WTC11 (cell line): ENCODE measurements at regions not wholly inside any gene's neighbourhood (a gene's known extent, or its start where the extent isn't known, plus 50 kb on each side); places are given as distances from the start of the nearest gene placed in this dataset.
A peak's percentile ranks its signal among the peaks of the same experiment; 100 is the strongest.
"Not testable (repeated sequence)": the region's sequence is repeated elsewhere in the genome, so short reads cannot be mapped to it uniquely, and the experiment has no call there.

Experiments used
- ATAC-seq: fragments of 200-7000 bp; cut with Tn5 transposase; 2 replicates; pipeline ENCODE4 v1.10.0; 2021; ENCODE audit warnings: mild to moderate bottlenecking, moderate library complexity
- CTCF ChIA-PET: fragments of 300-600 bp; sonication (Branson Sonifier 250); formaldehyde crosslinking; loops from one replicate; lab custom pipeline; 2021; ENCODE audit warnings: antibody characterized with exemption; lab: Charles Lee
- POLR2A ChIA-PET: fragments of 350-600 bp; sonication (Branson Sonifier 250); formaldehyde crosslinking; loops from one replicate; lab custom pipeline; 2021; ENCODE audit warnings: antibody characterized with exemption; lab: Charles Lee
- DNase-seq: peaks from one replicate; pipeline ENCODE4 v3.0.0; 2021; ENCODE audit warnings: low spot score
- H3K27ac Mint-ChIP-seq: 2 replicates; pipeline ENCODE4 v1.8.0; 2021; ENCODE audit warnings: mixed read lengths
- H3K27me3 Mint-ChIP-seq: 2 replicates; pipeline ENCODE4 v1.8.0; 2021; ENCODE audit warnings: low read depth, mild to moderate bottlenecking, moderate library complexity, mixed read lengths
- H3K36me3 Mint-ChIP-seq: 2 replicates; pipeline ENCODE4 v1.8.0; 2021; ENCODE audit warnings: mixed read lengths
- H3K4me1 Mint-ChIP-seq: 2 replicates; pipeline ENCODE4 v1.8.0; 2022; ENCODE audit warnings: mixed read lengths
- H3K4me3 Mint-ChIP-seq: 2 replicates; pipeline ENCODE4 v1.8.0; 2021; ENCODE audit warnings: mild to moderate bottlenecking, moderate library complexity, mixed read lengths
- H3K9me3 Mint-ChIP-seq: 2 replicates; pipeline ENCODE4 v1.8.0; 2021; ENCODE audit warnings: mixed read lengths
- CREB1 ChIP-seq: sonication (generic); formaldehyde crosslinking; IDR thresholded peaks from 2 replicates; pipeline ENCODE4 v1.8.0; 2023; ENCODE audit warnings: mild to moderate bottlenecking, missing genetic modification reagents
- EMX1 ChIP-seq: fragments of 250-450 bp; sonication (Bioruptor Pico); IDR thresholded peaks from 2 replicates; pipeline ENCODE4 v1.8.0; 2021; ENCODE audit warnings: mild to moderate bottlenecking
- HMGA2 ChIP-seq: fragments of 250-450 bp; sonication (Bioruptor Pico); IDR thresholded peaks from 2 replicates; pipeline ENCODE4 v1.4.0; 2021; ENCODE audit warnings: mild to moderate bottlenecking, moderate library complexity
- NFYB ChIP-seq: sonication (generic); formaldehyde crosslinking; conservative IDR thresholded peaks from 2 replicates; pipeline ENCODE4 v1.8.0; 2022; ENCODE audit warnings: low read depth, missing genetic modification reagents
- NR3C1 ChIP-seq: sonication (generic); formaldehyde crosslinking; conservative IDR thresholded peaks from 2 replicates; pipeline ENCODE4 v1.8.1; 2023; ENCODE audit warnings: low read depth, mild to moderate bottlenecking, missing genetic modification reagents
- ZBTB21 ChIP-seq: sonication (generic); formaldehyde crosslinking; IDR thresholded peaks from 2 replicates; pipeline ENCODE4 v1.8.1; 2023; ENCODE audit warnings: mild to moderate bottlenecking, missing genetic modification reagents, borderline replicate concordance
- ZNF121 ChIP-seq: sonication (generic); formaldehyde crosslinking; IDR thresholded peaks from 2 replicates; pipeline ENCODE4 v1.8.0; 2023; ENCODE audit warnings: missing genetic modification reagents
- ZNF138 ChIP-seq: sonication (generic); formaldehyde crosslinking; conservative IDR thresholded peaks from 2 replicates; pipeline ENCODE4 v1.8.1; 2022; ENCODE audit warnings: mild to moderate bottlenecking, moderate library complexity, missing genetic modification reagents
- ZNF219 ChIP-seq: sonication (generic); formaldehyde crosslinking; IDR thresholded peaks from 2 replicates; pipeline ENCODE4 v1.8.0; 2023; ENCODE audit warnings: missing genetic modification reagents, mild to moderate bottlenecking, borderline replicate concordance
- ZNF396 ChIP-seq: fragments of 250-450 bp; sonication (Bioruptor Pico); IDR thresholded peaks from 2 replicates; pipeline ENCODE4 v1.8.0; 2021; ENCODE audit warnings: mild to moderate bottlenecking, moderate library complexity, borderline replicate concordance
- TF ChIP-seq, protein P1 (sequence below): sonication (generic); formaldehyde crosslinking; IDR thresholded peaks from 2 replicates; pipeline ENCODE4 v1.8.1; 2023; ENCODE audit warnings: mild to moderate bottlenecking, missing genetic modification reagents, moderate library complexity
- TF ChIP-seq, protein P2 (sequence below): sonication (generic); formaldehyde crosslinking; IDR thresholded peaks from 2 replicates; pipeline ENCODE4 v1.8.0; 2022; ENCODE audit warnings: missing genetic modification reagents
- TF ChIP-seq, protein P3 (sequence below): sonication (generic); formaldehyde crosslinking; IDR thresholded peaks from 2 replicates; pipeline ENCODE4 v1.8.1; 2023; ENCODE audit warnings: mild to moderate bottlenecking, missing genetic modification reagents
- TF ChIP-seq, protein P4 (sequence below): sonication (generic); formaldehyde crosslinking; IDR thresholded peaks from 2 replicates; pipeline ENCODE4 v1.8.0; 2023; ENCODE audit warnings: missing genetic modification reagents, mild to moderate bottlenecking, borderline replicate concordance
- TF ChIP-seq, protein P5 (sequence below): fragments of 250-450 bp; sonication (Bioruptor Pico); IDR thresholded peaks from 2 replicates; pipeline ENCODE4 v1.9.0; 2021; ENCODE audit warnings: mild to moderate bottlenecking
- TF ChIP-seq, protein P6 (sequence below): sonication (generic); formaldehyde crosslinking; IDR thresholded peaks from 2 replicates; pipeline ENCODE4 v1.8.0; 2022; ENCODE audit warnings: mild to moderate bottlenecking, missing genetic modification reagents

DNA sequence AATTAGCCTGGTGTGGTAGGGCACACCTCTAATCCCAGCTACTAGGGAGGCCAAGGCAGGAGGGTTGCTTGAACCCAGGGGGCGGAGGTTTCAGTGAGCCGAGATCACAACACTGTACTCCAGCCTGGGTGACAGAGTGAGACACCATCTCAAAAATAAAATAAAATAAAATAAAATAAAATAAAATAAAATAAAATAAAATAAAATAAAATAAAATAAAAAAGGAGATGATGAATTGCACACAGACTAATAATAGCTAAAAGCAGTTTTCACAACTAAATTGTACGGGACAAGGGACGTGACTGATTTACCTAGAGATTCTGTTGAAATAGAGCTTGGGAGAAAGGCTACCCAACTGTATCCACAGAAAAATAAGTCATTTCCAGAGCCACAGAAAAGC, 1471.3 kb downstream of the CDH11 start:
- no peak for ATAC-seq
- Mint-ChIP-seq H3K36me3 (no peaks in the 10 kb centered on the region), H3K4me1 (peaks cover 5% of the 10 kb centered on the region), H3K27me3 (no peaks in the 10 kb centered on the region; the same call in 1 of the 2 replicates), H3K4me3 (no peak overlapping the region), H3K27ac (no peak overlapping the region), H3K9me3 (no peaks in the 10 kb centered on the region)
- ChIA-PET POLR2A (no interaction called here), CTCF (no interaction called here)
- no peak for TF ChIP-seq NR3C1
- peak; percentile 91 for TF ChIP-seq HMGA2
- TF ChIP-seq, protein P1, sequence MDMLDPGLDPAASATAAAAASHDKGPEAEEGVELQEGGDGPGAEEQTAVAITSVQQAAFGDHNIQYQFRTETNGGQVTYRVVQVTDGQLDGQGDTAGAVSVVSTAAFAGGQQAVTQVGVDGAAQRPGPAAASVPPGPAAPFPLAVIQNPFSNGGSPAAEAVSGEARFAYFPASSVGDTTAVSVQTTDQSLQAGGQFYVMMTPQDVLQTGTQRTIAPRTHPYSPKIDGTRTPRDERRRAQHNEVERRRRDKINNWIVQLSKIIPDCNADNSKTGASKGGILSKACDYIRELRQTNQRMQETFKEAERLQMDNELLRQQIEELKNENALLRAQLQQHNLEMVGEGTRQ (CRISPR knock-in tag), result no peak
- TF ChIP-seq, protein P2, sequence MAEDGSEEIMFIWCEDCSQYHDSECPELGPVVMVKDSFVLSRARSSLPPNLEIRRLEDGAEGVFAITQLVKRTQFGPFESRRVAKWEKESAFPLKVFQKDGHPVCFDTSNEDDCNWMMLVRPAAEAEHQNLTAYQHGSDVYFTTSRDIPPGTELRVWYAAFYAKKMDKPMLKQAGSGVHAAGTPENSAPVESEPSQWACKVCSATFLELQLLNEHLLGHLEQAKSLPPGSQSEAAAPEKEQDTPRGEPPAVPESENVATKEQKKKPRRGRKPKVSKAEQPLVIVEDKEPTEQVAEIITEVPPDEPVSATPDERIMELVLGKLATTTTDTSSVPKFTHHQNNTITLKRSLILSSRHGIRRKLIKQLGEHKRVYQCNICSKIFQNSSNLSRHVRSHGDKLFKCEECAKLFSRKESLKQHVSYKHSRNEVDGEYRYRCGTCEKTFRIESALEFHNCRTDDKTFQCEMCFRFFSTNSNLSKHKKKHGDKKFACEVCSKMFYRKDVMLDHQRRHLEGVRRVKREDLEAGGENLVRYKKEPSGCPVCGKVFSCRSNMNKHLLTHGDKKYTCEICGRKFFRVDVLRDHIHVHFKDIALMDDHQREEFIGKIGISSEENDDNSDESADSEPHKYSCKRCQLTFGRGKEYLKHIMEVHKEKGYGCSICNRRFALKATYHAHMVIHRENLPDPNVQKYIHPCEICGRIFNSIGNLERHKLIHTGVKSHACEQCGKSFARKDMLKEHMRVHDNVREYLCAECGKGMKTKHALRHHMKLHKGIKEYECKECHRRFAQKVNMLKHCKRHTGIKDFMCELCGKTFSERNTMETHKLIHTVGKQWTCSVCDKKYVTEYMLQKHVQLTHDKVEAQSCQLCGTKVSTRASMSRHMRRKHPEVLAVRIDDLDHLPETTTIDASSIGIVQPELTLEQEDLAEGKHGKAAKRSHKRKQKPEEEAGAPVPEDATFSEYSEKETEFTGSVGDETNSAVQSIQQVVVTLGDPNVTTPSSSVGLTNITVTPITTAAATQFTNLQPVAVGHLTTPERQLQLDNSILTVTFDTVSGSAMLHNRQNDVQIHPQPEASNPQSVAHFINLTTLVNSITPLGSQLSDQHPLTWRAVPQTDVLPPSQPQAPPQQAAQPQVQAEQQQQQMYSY, result no peak
- DNase-seq, result no peak

DNA sequence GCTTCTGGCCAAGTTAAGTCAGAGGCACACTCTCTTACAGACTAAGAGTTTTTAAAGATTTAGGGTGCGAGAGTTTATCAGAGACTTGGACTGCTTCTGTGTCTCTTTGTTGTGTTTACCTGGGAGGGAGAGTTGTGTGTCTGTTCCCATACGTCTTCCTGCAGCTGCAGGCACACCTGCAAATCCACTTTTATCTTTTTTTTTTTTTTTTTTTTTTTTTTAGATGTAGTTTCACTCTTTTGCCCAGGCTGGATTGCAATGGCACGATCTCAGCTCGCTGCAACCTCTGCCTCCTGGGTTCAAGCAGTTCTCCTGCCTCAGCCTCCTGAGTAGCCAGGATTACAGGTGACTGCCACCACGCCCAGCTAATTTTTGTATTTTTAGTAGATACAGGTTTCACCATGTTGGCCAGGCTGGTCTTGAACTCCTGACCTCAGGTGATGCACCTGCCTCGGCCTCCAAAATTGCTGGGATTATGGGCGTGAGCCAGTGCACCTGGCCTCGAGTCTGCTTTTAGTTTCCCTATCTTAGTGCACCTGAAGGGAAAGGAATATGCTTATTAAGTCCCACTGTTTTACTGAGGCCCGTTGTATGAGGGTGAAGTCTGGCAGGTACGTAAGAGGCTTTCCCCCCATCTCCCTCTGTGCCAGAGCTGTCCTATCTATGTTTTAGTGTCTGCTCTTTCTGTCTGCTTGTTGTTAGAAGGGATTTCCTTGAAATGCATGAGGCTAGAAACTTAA, 1488.0 kb downstream of the CDH11 start:
- H3K4me3 Mint-ChIP-seq, ATAC-seq, H3K27ac Mint-ChIP-seq, H3K27me3 Mint-ChIP-seq, DNase-seq, CTCF ChIA-PET, H3K4me1 Mint-ChIP-seq: not testable (repeated sequence)
- POLR2A ChIA-PET, result interaction anchor here (0.6 kb wide), 1 partner anchor 18 kb away, joined by 4 read pairs; no protein-coding TSS in a partner anchor
- Mint-ChIP-seq H3K9me3 (peaks cover 33% of the 10 kb centered on the region), H3K36me3 (peaks cover 14% of the 10 kb centered on the region)

DNA sequence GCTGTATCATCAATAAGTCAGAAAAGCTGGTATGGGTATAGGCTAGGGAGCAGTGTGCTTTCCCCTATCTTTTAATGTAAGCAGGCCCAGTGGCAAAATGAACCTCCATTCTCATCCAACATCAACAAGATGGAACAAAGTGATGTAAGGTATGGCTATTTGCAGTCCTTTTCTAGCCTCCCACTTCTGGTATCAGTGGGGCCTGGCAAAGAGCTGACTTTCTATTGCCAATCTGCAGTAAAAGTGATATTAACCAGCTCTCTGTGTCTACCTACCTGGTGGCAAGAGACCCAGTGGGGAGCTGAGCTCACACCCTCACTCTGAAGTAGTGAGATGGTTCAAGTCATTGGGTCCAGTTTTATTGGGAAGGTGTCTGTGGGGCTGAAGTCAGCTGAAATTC, 1492.6 kb downstream of the CDH11 start:
- Mint-ChIP-seq H3K4me3 (no peak overlapping the region), H3K36me3 (peaks cover 13% of the 10 kb centered on the region), H3K9me3 (peaks cover 22% of the 10 kb centered on the region), H3K27ac (no peak overlapping the region), H3K4me1 (peaks cover 12% of the 10 kb centered on the region), H3K27me3 (no peaks in the 10 kb centered on the region)
- DNase-seq, result no peak
- CTCF ChIA-PET, result no interaction called here
- POLR2A ChIA-PET, result no interaction called here
- ATAC-seq, result no peak; the same call in 1 of the 2 replicates
- TF ChIP-seq, protein P3, sequence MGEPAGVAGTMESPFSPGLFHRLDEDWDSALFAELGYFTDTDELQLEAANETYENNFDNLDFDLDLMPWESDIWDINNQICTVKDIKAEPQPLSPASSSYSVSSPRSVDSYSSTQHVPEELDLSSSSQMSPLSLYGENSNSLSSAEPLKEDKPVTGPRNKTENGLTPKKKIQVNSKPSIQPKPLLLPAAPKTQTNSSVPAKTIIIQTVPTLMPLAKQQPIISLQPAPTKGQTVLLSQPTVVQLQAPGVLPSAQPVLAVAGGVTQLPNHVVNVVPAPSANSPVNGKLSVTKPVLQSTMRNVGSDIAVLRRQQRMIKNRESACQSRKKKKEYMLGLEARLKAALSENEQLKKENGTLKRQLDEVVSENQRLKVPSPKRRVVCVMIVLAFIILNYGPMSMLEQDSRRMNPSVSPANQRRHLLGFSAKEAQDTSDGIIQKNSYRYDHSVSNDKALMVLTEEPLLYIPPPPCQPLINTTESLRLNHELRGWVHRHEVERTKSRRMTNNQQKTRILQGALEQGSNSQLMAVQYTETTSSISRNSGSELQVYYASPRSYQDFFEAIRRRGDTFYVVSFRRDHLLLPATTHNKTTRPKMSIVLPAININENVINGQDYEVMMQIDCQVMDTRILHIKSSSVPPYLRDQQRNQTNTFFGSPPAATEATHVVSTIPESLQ, result no peak
- TF ChIP-seq, protein P4, sequence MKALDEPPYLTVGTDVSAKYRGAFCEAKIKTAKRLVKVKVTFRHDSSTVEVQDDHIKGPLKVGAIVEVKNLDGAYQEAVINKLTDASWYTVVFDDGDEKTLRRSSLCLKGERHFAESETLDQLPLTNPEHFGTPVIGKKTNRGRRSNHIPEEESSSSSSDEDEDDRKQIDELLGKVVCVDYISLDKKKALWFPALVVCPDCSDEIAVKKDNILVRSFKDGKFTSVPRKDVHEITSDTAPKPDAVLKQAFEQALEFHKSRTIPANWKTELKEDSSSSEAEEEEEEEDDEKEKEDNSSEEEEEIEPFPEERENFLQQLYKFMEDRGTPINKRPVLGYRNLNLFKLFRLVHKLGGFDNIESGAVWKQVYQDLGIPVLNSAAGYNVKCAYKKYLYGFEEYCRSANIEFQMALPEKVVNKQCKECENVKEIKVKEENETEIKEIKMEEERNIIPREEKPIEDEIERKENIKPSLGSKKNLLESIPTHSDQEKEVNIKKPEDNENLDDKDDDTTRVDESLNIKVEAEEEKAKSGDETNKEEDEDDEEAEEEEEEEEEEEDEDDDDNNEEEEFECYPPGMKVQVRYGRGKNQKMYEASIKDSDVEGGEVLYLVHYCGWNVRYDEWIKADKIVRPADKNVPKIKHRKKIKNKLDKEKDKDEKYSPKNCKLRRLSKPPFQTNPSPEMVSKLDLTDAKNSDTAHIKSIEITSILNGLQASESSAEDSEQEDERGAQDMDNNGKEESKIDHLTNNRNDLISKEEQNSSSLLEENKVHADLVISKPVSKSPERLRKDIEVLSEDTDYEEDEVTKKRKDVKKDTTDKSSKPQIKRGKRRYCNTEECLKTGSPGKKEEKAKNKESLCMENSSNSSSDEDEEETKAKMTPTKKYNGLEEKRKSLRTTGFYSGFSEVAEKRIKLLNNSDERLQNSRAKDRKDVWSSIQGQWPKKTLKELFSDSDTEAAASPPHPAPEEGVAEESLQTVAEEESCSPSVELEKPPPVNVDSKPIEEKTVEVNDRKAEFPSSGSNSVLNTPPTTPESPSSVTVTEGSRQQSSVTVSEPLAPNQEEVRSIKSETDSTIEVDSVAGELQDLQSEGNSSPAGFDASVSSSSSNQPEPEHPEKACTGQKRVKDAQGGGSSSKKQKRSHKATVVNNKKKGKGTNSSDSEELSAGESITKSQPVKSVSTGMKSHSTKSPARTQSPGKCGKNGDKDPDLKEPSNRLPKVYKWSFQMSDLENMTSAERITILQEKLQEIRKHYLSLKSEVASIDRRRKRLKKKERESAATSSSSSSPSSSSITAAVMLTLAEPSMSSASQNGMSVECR (CRISPR knock-in tag), result no peak
- TF ChIP-seq ZNF396 (no peak), ZNF219 (no peak), EMX1 (no peak), NFYB (CRISPR knock-in tag) (no peak), ZNF121 (CRISPR knock-in tag) (no peak), ZBTB21 (CRISPR knock-in tag) (no peak), CREB1 (no peak), ZNF138 (CRISPR knock-in tag) (no peak)
- TF ChIP-seq, protein P5, sequence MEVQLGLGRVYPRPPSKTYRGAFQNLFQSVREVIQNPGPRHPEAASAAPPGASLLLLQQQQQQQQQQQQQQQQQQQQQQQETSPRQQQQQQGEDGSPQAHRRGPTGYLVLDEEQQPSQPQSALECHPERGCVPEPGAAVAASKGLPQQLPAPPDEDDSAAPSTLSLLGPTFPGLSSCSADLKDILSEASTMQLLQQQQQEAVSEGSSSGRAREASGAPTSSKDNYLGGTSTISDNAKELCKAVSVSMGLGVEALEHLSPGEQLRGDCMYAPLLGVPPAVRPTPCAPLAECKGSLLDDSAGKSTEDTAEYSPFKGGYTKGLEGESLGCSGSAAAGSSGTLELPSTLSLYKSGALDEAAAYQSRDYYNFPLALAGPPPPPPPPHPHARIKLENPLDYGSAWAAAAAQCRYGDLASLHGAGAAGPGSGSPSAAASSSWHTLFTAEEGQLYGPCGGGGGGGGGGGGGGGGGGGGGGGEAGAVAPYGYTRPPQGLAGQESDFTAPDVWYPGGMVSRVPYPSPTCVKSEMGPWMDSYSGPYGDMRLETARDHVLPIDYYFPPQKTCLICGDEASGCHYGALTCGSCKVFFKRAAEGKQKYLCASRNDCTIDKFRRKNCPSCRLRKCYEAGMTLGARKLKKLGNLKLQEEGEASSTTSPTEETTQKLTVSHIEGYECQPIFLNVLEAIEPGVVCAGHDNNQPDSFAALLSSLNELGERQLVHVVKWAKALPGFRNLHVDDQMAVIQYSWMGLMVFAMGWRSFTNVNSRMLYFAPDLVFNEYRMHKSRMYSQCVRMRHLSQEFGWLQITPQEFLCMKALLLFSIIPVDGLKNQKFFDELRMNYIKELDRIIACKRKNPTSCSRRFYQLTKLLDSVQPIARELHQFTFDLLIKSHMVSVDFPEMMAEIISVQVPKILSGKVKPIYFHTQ (CRISPR knock-in tag), result no peak
- TF ChIP-seq, protein P6, sequence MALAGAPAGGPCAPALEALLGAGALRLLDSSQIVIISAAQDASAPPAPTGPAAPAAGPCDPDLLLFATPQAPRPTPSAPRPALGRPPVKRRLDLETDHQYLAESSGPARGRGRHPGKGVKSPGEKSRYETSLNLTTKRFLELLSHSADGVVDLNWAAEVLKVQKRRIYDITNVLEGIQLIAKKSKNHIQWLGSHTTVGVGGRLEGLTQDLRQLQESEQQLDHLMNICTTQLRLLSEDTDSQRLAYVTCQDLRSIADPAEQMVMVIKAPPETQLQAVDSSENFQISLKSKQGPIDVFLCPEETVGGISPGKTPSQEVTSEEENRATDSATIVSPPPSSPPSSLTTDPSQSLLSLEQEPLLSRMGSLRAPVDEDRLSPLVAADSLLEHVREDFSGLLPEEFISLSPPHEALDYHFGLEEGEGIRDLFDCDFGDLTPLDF (CRISPR knock-in tag), result no peak
